ENCODE measurements at regions not wholly inside any gene's neighbourhood (a gene's known extent, or its start where the extent isn't known, plus 50 kb on each side); places are given as distances from the start of the nearest gene placed in this dataset.
"Not testable (repeated sequence)": the region's sequence is repeated elsewhere in the genome, so short reads cannot be mapped to it uniquely, and the experiment has no call there.

DNA sequence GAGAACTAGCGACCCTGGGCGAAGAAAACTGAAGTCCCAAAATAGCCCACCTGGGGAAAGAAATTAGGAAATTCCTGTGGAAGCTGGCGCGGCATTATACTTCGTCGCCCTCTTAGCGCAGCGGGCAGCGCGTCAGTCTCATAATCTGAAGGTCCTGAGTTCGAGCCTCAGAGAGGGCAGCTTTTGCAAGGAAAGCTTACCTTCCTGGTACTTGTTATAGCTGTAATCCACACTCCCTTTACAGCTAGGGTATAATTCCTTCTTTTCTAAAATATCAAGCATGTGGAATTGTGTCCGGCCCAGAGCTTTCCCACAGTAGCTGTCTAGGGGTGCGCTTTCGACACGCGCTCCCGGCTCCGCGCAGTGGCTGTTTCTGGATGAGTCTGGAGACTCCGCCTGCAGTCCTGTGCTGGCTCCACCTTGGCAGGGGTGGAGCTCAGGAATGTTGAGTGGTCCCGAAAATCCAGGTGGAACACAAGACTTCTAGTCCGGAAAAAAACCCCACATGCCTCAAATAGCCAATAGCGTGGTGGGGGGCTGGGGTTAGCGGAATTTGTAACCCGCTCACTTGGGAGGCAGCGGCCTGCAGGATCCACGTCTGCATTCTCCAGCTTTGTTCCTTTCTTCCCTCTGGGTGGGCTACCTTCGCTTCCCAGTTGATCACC, 83.7 kb upstream of the ZNF322 start:
- Histone ChIP-seq H3K27ac (peak overlapping the region; percentile 64 to 74; a peak in 5 of 6 replicates), H3K4me1 (no peaks in the 10 kb centered on the region; the same call in 2 of the 3 replicates), H3K4me2 (peak overlapping the region; percentile 97), H3K9me3 (no peaks in the 10 kb centered on the region), H3K4me3 (peak overlapping the region; percentile 61)
- TF ChIP-seq GATA3 (IDR thresholded peaks at IDR 0.05; ENCODE audit: borderline replicate concordance) (no peak), ZFP36 (IDR thresholded peaks at IDR 0.05; ENCODE audit: borderline replicate concordance, partially characterized antibody) (no peak), ZC3H11A (IDR thresholded peaks at IDR 0.05) (no peak), HDAC2 (IDR thresholded peaks at IDR 0.05) (no peak), POLR2AphosphoS2 (conservative IDR thresholded peaks at IDR 0.05; ENCODE audit: low read length) (no peak), NR3C1 (IDR thresholded peaks at IDR 0.05) (no peak), SREBF2 (IDR thresholded peaks at IDR 0.05) (peak; percentile 19; the same call in 1 of the 2 replicates), JUNB (IDR thresholded peaks at IDR 0.05) (no peak)
- TF ChIP-seq, protein P1, sequence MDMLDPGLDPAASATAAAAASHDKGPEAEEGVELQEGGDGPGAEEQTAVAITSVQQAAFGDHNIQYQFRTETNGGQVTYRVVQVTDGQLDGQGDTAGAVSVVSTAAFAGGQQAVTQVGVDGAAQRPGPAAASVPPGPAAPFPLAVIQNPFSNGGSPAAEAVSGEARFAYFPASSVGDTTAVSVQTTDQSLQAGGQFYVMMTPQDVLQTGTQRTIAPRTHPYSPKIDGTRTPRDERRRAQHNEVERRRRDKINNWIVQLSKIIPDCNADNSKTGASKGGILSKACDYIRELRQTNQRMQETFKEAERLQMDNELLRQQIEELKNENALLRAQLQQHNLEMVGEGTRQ (IDR thresholded peaks at IDR 0.05): 0 out of 2 replicates have a peak, but pooled peaks have one; percentile 3
- TF ChIP-seq, protein P2, sequence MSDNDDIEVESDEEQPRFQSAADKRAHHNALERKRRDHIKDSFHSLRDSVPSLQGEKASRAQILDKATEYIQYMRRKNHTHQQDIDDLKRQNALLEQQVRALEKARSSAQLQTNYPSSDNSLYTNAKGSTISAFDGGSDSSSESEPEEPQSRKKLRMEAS (IDR thresholded peaks at IDR 0.05): peak; percentile 58; the same call in 1 of the 2 replicates
- FAIRE-seq (no peak), DNase-seq (ENCODE audit: low read depth in 1 of 2, low spot score in 1 of 2) (peak; percentile 57 to 83), ATAC-seq (peak; percentile 95 to 98)
- ChIA-PET CTCF (no interaction called here), POLR2A (interaction anchor here (0.6 kb wide), 1 partner anchor 996 kb away, joined by 7 read pairs; no protein-coding TSS in a partner anchor)
- under 1% methylated on average over 19 of the region's 28 CpGs for WGBS (ENCODE audit: missing lambda C conversion rate)

DNA sequence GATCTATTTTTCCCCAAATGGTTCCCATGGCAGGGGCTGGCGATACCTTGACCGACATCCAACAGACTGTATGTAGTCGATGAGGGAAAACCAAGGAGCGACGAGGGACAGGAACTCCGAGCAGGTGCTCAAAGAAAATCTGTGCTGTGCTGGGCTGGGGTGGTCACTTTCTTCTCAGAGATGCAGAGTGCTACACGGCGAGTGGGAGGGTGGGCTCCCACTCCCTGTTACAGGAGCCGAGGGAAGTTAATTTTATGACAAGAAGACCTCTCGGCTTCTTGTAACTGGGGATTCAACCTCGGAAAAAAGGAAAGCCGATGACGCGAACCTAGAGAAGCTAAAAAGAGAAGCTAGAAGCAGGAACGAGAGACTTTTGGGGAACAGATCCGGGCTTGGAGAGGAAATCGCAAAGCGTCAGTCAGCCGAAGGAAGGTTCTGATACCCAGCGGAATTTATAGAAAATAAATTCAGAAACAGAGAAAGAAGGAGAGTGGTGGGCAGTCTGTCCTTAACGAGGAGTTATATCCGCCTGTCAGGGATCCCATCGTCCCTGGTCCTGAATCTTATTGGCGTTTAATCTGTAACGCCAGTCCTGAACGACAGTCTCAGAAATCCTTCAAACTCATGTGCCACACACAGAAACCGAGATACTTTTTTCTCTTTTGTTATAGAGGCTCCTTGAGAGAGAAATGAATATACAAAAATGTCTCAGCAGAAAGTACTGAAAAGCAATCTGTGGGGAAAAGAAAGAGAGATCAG, 84.6 kb upstream of the ZNF322 start:
- peak; percentile 68 to 71 for ATAC-seq
- FAIRE-seq: no peak
- Histone ChIP-seq H3K4me1 (no peaks in the 10 kb centered on the region; the same call in 2 of the 3 replicates), H3K4me2 (peak overlapping the region; percentile 97), H3K4me3 (peak overlapping the region; percentile 61), H3K9me3 (no peaks in the 10 kb centered on the region), H3K27ac (peak overlapping the region; percentile 64 to 74; a peak in 5 of 6 replicates)
- CTCF ChIA-PET: no interaction called here
- 3% methylated on average over 27 of the region's 27 CpGs for WGBS (ENCODE audit: missing lambda C conversion rate)
- DNase-seq (ENCODE audit: low read depth in 1 of 2, low spot score in 1 of 2): peak; percentile 15 to 21
- TF ChIP-seq, protein P3, sequence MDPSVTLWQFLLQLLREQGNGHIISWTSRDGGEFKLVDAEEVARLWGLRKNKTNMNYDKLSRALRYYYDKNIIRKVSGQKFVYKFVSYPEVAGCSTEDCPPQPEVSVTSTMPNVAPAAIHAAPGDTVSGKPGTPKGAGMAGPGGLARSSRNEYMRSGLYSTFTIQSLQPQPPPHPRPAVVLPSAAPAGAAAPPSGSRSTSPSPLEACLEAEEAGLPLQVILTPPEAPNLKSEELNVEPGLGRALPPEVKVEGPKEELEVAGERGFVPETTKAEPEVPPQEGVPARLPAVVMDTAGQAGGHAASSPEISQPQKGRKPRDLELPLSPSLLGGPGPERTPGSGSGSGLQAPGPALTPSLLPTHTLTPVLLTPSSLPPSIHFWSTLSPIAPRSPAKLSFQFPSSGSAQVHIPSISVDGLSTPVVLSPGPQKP (IDR thresholded peaks at IDR 0.05; ENCODE audit: low read depth, low read length): no peak
- TF ChIP-seq BHLHE40 (IDR thresholded peaks at IDR 0.05; ENCODE audit: low read depth, low read length) (no peak), HOXB5 (CRISPR knock-in tag; IDR thresholded peaks at IDR 0.05) (no peak), HEYL (CRISPR knock-in tag; IDR thresholded peaks at IDR 0.05) (no peak), RNF2 (IDR thresholded peaks at IDR 0.05; ENCODE audit: borderline replicate concordance, low read depth) (no peak), EHF (CRISPR knock-in tag; IDR thresholded peaks at IDR 0.05) (no peak), FOXS1 (CRISPR knock-in tag; IDR thresholded peaks at IDR 0.05) (no peak), RAD21 (conservative IDR thresholded peaks at IDR 0.05 in 1 of 2, IDR thresholded peaks at IDR 0.05 in 1 of 2) (no peak), EHMT2 (IDR thresholded peaks at IDR 0.05; ENCODE audit: low read depth) (no peak), FOSL2 (IDR thresholded peaks at IDR 0.05) (no peak), FOSL2 (CRISPR knock-in tag; IDR thresholded peaks at IDR 0.05) (no peak), PHF8 (IDR thresholded peaks at IDR 0.05; ENCODE audit: borderline replicate concordance, low read depth) (no peak), ZNF302 (CRISPR knock-in tag; IDR thresholded peaks at IDR 0.05) (no peak), POLR2AphosphoS2 (conservative IDR thresholded peaks at IDR 0.05; ENCODE audit: low read length) (no peak)
- TF ChIP-seq, protein P4, sequence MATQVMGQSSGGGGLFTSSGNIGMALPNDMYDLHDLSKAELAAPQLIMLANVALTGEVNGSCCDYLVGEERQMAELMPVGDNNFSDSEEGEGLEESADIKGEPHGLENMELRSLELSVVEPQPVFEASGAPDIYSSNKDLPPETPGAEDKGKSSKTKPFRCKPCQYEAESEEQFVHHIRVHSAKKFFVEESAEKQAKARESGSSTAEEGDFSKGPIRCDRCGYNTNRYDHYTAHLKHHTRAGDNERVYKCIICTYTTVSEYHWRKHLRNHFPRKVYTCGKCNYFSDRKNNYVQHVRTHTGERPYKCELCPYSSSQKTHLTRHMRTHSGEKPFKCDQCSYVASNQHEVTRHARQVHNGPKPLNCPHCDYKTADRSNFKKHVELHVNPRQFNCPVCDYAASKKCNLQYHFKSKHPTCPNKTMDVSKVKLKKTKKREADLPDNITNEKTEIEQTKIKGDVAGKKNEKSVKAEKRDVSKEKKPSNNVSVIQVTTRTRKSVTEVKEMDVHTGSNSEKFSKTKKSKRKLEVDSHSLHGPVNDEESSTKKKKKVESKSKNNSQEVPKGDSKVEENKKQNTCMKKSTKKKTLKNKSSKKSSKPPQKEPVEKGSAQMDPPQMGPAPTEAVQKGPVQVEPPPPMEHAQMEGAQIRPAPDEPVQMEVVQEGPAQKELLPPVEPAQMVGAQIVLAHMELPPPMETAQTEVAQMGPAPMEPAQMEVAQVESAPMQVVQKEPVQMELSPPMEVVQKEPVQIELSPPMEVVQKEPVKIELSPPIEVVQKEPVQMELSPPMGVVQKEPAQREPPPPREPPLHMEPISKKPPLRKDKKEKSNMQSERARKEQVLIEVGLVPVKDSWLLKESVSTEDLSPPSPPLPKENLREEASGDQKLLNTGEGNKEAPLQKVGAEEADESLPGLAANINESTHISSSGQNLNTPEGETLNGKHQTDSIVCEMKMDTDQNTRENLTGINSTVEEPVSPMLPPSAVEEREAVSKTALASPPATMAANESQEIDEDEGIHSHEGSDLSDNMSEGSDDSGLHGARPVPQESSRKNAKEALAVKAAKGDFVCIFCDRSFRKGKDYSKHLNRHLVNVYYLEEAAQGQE (IDR thresholded peaks at IDR 0.05): no peak
- TF ChIP-seq, protein P2 (IDR thresholded peaks at IDR 0.05): no peak
- POLR2A ChIA-PET: no interaction called here

DNA sequence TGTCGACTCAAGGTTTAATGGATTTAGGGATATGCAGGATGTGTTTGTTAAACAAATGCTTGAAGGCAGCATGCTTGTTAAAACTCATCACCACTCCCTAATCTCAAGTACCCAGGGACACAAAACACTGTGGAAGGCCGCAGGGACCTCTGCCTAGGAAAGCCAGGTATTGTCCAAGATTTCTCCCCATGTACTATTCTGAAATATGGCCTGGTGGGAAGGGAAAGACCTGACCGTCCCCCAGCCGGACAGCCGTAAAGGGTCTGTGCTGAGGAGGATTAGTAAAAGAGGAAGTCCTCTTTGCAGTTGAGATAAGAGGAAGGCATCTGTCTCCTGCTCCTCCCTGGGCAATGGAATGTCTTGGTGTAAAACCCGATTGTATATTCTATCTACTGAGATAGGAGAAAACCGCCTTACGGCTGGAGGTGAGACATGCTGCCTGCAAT, 85.3 kb upstream of the ZNF322 start:
- ATAC-seq; H3K27ac ChIP-seq; POLR2A ChIA-PET; H3K4me1 ChIP-seq; H3K9me3 ChIP-seq; DNase-seq (ENCODE audit: low read depth in 1 of 2, low spot score in 1 of 2); CTCF ChIA-PET; FAIRE-seq: not testable (repeated sequence)
- peak overlapping the region; percentile 97 for H3K4me2 ChIP-seq
- WGBS (ENCODE audit: missing lambda C conversion rate): 71% methylated on average over 8 of the region's 8 CpGs
- H3K4me3 ChIP-seq: peak overlapping the region; percentile 61; the same call in 2 of the 3 replicates

DNA sequence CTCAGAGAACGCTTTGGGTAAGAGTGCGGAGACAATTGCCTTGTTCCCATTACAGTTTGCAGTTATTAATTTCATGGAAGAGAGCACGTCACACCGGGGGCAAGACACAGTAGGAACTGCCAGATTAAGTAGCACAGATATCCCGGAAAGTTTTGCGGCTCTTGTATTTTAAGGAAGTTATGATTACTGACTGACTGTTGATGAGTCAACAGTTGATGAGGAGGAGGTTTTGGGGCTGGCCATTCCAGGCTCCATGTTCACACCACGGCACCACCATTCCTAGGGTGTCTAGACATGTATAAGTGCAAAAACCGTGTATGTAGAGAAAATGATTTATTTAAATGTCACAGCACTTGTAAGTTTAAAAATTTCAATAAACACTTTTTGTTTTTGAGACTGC, 86.4 kb upstream of the ZNF322 start:
- WGBS (ENCODE audit: missing lambda C conversion rate): 88% methylated on average over 8 of the region's 8 CpGs
- CTCF ChIA-PET, FAIRE-seq: not testable (repeated sequence)

More for the DNA sequence above, 86.4 kb upstream of the ZNF322 start:
- H3K27ac ChIP-seq; ATAC-seq; H3K4me1 ChIP-seq; POLR2A ChIA-PET; H3K9me3 ChIP-seq; H3K4me2 ChIP-seq; DNase-seq (ENCODE audit: low read depth in 1 of 2, low spot score in 1 of 2); H3K4me3 ChIP-seq: not testable (repeated sequence)

Measured in A549 (cell line).